Small intestine (tissue), 7 donors: ENCODE measurements at regions not wholly inside any gene's neighbourhood (a gene's known extent, or its start where the extent isn't known, plus 50 kb on each side); places are given as distances from the start of the nearest gene placed in this dataset.

Source experiments
- DNase-seq, 2 donors: peaks; one replicate each; pipeline versions ENCODE4 v3.0.0 to v3.0.0-alpha.2; 2013
- FAIRE-seq: peaks from 2 replicates; lab custom pipeline; 2012; peaks lifted over from hg19 to GRCh38; lab: Jason Lieb, UNC
- H3K27ac ChIP-seq, 3 donors: one replicate each; pipeline ENCODE4 v1.5.1; 2013; ENCODE audit warnings: low read length in 2 of 3, mild to moderate bottlenecking in 2 of 3, control low read depth in 1 of 3, inconsistent platforms in 1 of 3, low read depth in 1 of 3, moderate library complexity in 1 of 3
- H3K27me3 ChIP-seq, 3 donors: one replicate each; pipeline ENCODE4 v1.6.1; 2013; ENCODE audit warnings: low read length in 3 of 3, inconsistent platforms in 1 of 3; ENCODE audit not compliant: control insufficient read depth in 3 of 3, insufficient read depth in 3 of 3
- H3K36me3 ChIP-seq, 3 donors: one replicate each; pipeline ENCODE4 v1.6.1; 2013; ENCODE audit warnings: low read length in 3 of 3, inconsistent platforms in 1 of 3, low read depth in 1 of 3, mild to moderate bottlenecking in 1 of 3, moderate library complexity in 1 of 3; ENCODE audit not compliant: control insufficient read depth in 3 of 3, insufficient read depth in 2 of 3
- H3K4me1 ChIP-seq, 3 donors: one replicate each; pipeline ENCODE4 v1.6.1; 2013; ENCODE audit warnings: low read length in 2 of 3, inconsistent platforms in 1 of 3, low read depth in 1 of 3, mild to moderate bottlenecking in 1 of 3, moderate library complexity in 1 of 3; ENCODE audit not compliant: control insufficient read depth in 3 of 3, insufficient read depth in 2 of 3
- H3K4me3 ChIP-seq, 3 donors: one replicate each; pipeline ENCODE4 v1.5.1; 2013; ENCODE audit warnings: low read length in 3 of 3, control low read depth in 1 of 3, inconsistent platforms in 1 of 3, low read depth in 1 of 3, mild to moderate bottlenecking in 1 of 3, moderate library complexity in 1 of 3
- H3K9me3 ChIP-seq, 2 donors: one replicate each; pipeline ENCODE4 v1.6.1; 2013; ENCODE audit warnings: low read depth in 1 of 2, low read length in 1 of 2; ENCODE audit not compliant: control insufficient read depth in 2 of 2, insufficient read depth in 1 of 2
- WGBS, 3 donors: extraction: QIAGEN DNeasy Blood & Tissue Kit; methylation state at CpG; one replicate each; pipeline ENCODE4 v1.1.7; 2013; 5-methylcytosine and 5-hydroxymethylcytosine counted together
- donor health status: healthy with polysubstance abuse.
- donor health status: control.
- donor health status: control.
- donor health status: Bipolar disorder and iron deficiency.
- donor health status: healthy.

DNA sequence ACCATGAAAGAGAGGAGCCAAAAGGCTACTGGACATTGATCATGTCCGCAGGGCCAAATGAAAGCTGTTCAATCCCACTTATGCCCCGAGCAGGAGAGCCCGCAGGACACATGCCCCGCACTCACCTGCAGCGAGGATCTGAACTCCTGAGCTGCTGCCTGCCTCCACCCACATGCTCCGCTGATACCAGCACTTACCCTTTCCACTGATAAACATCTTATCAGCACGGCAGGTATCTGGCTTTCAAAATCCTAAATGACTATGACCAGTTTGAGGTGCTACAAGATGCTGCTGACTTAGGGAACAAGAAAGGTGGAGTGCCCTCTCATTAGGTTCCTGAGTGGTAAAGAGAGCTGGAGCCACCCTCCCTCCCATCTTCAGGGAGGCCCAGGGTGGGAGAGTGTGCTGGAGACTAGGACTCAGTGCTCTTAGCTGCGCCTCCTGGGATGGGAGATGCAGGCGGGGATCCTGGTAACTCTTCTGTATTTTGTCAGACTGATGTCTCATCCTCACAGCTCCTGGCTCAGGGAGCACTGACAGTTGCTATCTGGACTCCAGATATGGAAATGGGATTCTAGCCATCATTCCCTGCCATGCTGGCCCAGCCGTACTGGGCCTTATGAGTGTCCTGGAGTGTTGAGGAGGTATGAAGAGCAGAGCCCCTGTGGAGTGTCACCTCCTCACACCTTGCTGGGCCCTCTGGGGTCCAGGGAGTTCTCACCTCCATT lies 86.4 kb upstream of the F3 start:
- DNase-seq (no peak), FAIRE-seq (no peak)
- WGBS, 3 donors, result 69 to 81% (median 75%) methylated on average over 10 of the region's 10 CpGs

DNA sequence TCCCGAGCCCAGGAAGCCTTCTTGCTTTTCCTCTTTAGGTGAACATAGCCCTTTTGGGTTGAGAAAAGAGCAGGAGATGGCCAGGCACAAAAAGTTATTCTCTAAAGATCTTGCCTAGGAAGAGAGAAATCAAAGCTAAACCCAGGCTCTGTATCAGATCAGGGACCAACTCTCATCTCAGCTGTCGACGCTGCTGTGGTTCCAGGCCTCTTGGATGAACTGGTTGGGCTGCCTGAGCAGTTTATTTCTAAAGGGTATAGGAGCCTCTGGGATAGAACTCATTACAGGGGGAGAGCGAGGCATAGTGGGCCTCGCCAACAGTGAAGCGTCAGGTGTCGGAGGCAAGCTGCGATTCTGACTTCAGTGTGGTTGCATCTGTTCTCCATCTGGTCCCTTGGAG lies 82.6 kb upstream of the F3 start:
- Histone ChIP-seq H3K4me3 (no peak overlapping the region), H3K27ac (no peak overlapping the region), H3K4me1 (peaks cover 5 to 41% (median 6%) of the 10 kb centered on the region in 3 donors), H3K9me3 (no peaks in the 10 kb centered on the region), H3K36me3 (no peaks in the 10 kb centered on the region), H3K27me3 (no peaks in the 10 kb centered on the region)
- DNase-seq (no peak), FAIRE-seq (no peak)
- 87 to 93% (median 92%) methylated on average over 8 of the region's 8 CpGs for WGBS, 3 donors

More for the DNA sequence above, 86.4 kb upstream of the F3 start:
- H3K27ac ChIP-seq, result no peak overlapping the region
- peaks cover 0 to 13% (median 0%) of the 10 kb centered on the region in 3 donors for H3K4me1 ChIP-seq
- H3K4me3 ChIP-seq, result no peak overlapping the region
- H3K36me3 ChIP-seq, result no peaks in the 10 kb centered on the region
- no peaks in the 10 kb centered on the region for H3K9me3 ChIP-seq
- H3K27me3 ChIP-seq, result no peaks in the 10 kb centered on the region

DNA sequence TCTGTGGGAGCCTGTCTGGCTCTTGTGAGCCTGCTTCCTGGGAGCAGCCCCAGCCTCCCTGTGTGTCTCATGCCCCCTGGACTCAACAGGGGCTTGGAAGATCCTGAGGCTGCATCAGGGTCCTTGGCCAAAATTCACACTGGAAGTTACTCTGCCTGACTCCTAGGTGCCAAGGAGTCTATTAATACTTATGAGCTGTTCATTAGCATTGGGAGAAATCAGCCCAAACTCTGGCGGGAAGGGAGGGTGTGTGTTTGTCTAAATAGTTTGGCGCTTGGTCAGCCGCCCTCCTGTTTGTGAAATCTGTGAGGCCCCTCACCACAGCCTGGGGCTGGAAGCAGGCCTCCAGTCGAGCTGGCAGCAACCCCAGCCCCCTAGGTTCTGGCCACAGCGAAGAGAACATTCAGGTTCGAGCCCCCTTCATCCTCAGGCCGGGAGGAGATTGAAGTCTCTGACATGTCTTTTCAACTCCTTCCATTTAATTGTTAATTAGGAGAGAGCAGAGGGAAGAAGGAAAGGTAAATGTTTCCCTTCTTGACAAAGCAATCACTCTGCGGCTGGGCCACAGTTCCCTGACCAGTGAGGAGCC lies 82.1 kb upstream of the F3 start:
- no peaks in the 10 kb centered on the region for H3K27me3 ChIP-seq
- H3K27ac ChIP-seq, result no peak overlapping the region
- DNase-seq, result no peak
- WGBS, 3 donors, result 75 to 84% (median 84%) methylated on average over 8 of the region's 8 CpGs
- H3K4me3 ChIP-seq, result no peak overlapping the region
- peaks cover 0 to 2% of the 10 kb centered on the region in 2 donors for H3K9me3 ChIP-seq
- peaks cover 5 to 41% (median 6%) of the 10 kb centered on the region in 3 donors for H3K4me1 ChIP-seq
- H3K36me3 ChIP-seq, result no peaks in the 10 kb centered on the region
- FAIRE-seq, result no peak

DNA sequence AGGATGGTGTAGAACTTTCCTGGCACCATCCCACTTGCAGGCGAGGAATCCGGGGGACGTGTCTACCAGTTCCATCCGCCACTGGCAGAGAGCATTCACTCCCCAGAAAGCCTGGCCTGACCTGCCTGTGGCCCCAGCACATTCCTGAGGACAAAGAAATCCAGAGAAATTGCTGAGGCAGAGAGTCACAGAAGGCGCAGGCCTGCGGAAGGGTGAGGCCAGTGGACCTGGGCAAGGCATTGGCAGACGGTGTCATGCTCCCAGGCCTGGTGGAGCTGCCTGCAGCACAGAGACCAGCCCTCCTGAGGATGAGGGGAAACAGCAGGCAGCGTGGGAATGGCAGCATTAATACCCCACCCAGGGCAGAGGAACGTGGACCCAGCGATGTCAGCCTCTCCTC lies 81.2 kb upstream of the F3 start:
- Histone ChIP-seq H3K27ac (peak overlapping the region in 1 of 3 donors; percentile 23), H3K4me1 (peaks cover 5 to 41% (median 6%) of the 10 kb centered on the region in 3 donors), H3K27me3 (no peaks in the 10 kb centered on the region), H3K9me3 (peaks cover 0 to 10% of the 10 kb centered on the region in 2 donors), H3K4me3 (no peak overlapping the region), H3K36me3 (no peaks in the 10 kb centered on the region)
- DNase-seq (no peak), FAIRE-seq (no peak)
- 78 to 90% (median 87%) methylated on average over 10 of the region's 10 CpGs for WGBS, 3 donors

DNA sequence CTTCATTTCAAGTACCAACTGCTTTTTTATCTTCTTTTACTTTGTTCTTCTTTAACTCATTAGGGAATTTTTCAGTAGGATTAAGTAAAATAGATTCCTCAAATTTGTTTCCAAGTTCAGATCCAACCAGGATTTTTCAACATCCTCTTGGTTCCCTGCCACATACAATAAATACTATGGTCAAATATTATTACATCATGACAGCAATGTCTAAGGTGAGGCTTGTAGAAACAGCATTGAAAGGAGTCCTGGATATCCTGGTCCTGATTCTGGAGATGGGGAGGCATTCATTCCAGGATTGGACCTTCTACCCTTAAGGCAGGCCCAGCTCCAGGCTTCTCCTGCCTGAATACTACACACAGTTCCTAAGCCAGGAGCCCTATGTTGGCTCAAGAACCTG lies 80.2 kb upstream of the F3 start:
- H3K36me3 ChIP-seq, result no peaks in the 10 kb centered on the region
- H3K27ac ChIP-seq, result peak overlapping the region in 1 of 3 donors; percentile 60
- H3K27me3 ChIP-seq, result no peaks in the 10 kb centered on the region
- DNase-seq, result no peak
- H3K4me3 ChIP-seq, result no peak overlapping the region
- H3K4me1 ChIP-seq, result peaks cover 5 to 50% (median 6%) of the 10 kb centered on the region in 3 donors
- peaks cover 0 to 10% of the 10 kb centered on the region in 2 donors for H3K9me3 ChIP-seq
- no peak for FAIRE-seq

DNA sequence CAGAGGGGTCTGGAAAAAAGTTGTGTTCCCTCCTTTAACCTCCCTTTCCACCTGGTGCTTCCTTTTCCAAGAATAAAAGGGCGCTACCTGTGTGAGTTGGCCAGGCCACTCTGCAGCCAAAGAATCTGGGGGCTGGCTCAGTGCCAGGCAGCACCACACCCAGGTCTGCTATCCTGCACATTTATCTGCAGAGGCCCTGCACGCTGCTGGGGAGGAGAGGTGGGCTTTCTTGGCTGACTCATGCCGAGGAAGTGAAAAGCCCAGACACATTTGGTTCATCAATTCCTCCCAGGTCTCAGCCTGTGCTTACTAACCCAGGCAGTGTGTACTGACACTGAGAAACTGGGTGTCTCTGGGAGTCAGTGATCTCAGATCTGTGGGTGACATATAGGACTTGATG lies 79.8 kb upstream of the F3 start:
- FAIRE-seq (no peak), DNase-seq (peak; percentile 75 to 77)
- 2 to 47% (median 21%) methylated on average over 3 of the region's 3 CpGs for WGBS, 3 donors
- H3K4me1 ChIP-seq, result peaks cover 5 to 54% (median 6%) of the 10 kb centered on the region in 3 donors
- no peaks in the 10 kb centered on the region for H3K36me3 ChIP-seq
- H3K4me3 ChIP-seq, result no peak overlapping the region
- H3K9me3 ChIP-seq, result peaks cover 0 to 10% of the 10 kb centered on the region in 2 donors
- peak overlapping the region in 2 of 3 donors; percentile 30 to 60 for H3K27ac ChIP-seq
- no peaks in the 10 kb centered on the region for H3K27me3 ChIP-seq

DNA sequence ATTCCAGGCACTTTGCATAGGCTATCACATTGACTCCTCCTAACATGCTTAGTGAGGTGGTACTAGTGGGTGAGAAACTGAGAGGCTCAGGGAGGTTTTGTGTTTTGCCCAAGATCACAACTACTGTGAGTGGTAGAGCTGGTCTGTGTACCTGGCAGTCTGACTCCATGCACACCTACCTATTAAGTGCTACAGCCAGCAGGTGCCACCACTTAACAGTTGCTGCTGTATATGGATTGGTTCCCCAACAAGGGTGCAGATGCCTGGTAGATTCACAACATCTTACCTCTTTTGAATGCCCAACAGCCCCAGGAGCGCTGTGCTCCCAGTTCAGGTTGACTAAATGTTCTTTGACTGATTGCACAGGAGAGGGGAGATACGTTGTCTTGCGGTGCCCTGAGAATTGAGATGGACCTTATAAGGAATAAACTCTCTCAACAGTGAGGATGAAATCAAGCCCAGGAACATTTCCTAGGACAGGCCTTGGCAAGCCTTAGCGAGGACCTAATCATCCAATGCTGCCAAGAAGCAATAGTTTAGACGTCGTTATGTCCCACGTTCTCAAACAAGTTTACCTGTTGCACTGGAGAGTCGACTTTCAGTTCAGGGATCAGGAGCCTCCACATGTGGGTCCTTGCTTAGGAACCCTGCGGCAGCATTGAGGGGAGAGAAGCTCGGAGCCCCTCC lies 78.9 kb upstream of the F3 start:
- WGBS, 3 donors, result 71 to 76% (median 72%) methylated on average over 10 of the region's 10 CpGs
- H3K9me3 ChIP-seq, result peaks cover 0 to 10% of the 10 kb centered on the region in 2 donors
- no peaks in the 10 kb centered on the region for H3K27me3 ChIP-seq
- H3K4me3 ChIP-seq, result no peak overlapping the region
- H3K4me1 ChIP-seq, result peaks cover 5 to 54% (median 6%) of the 10 kb centered on the region in 3 donors
- no peak for DNase-seq
- peak overlapping the region in 1 of 3 donors; percentile 60 for H3K27ac ChIP-seq
- no peak for FAIRE-seq
- no peaks in the 10 kb centered on the region for H3K36me3 ChIP-seq

DNA sequence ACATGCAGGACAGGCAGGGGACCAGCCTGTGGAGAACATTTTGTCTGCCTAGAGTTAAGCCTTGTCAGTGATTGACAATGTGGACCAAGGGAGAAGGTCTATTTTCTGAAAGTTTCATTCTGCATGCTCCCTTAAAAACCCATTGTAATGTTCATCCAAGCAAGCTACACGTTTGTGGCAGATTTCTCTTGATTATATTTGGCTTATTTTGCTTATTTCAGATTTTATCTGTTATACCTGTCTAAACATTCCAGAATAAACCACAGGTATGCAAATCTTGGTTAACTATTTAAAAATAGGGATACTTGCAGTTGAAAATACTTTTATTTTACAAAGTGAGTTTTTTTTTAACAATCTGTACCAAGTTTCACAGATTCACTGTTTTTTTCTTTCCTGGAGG lies 78.2 kb upstream of the F3 start:
- DNase-seq, result no peak
- Histone ChIP-seq H3K9me3 (peaks cover 0 to 10% of the 10 kb centered on the region in 2 donors), H3K4me3 (no peak overlapping the region), H3K27ac (no peak overlapping the region), H3K36me3 (no peaks in the 10 kb centered on the region), H3K27me3 (no peaks in the 10 kb centered on the region), H3K4me1 (peaks cover 6 to 57% (median 9%) of the 10 kb centered on the region in 3 donors)
- no peak for FAIRE-seq
- WGBS, 3 donors, result 45 to 56% (median 49%) methylated on average over 1 of the region's 1 CpG
